Fibroblast of skin of left quadriceps (primary cell): ENCODE measurements at regions not wholly inside any gene's neighbourhood (a gene's known extent, or its start where the extent isn't known, plus 50 kb on each side); places are given as distances from the start of the nearest gene placed in this dataset.
"Not testable (repeated sequence)": the region's sequence is repeated elsewhere in the genome, so short reads cannot be mapped to it uniquely, and the experiment has no call there.

ENCODE experiments used
- DNase-seq, 2 experiments: peaks; one replicate each; pipeline ENCODE4 v3.0.0-alpha.2; 2013; ENCODE audit warnings: low read depth in 2 of 2

GRCh38 chr12:123061441-123062205 is 81.1 kb downstream of the ARL6IP4 start:
- DNase-seq, result no peak

DNA sequence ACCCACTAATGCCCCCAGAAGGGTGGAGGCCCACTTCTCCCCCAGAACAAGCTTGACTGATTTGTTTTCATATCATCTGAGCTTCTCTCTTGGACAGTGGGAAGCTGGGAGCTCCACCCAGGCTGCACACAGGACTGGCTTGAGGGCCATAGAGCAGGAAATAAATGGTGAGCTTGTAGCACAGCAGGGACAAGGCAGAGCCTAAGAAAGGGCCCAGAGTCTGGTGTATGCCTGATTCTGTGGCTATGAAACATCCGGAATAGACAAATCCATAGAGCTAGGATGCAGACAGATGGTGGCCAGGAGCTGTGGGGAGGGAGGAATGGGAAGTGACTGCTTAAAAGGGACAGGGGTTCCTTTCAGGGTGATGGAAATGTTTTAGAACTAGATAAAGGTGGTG is 79.0 kb downstream of the ARL6IP4 start:
- no peak for DNase-seq

DNA sequence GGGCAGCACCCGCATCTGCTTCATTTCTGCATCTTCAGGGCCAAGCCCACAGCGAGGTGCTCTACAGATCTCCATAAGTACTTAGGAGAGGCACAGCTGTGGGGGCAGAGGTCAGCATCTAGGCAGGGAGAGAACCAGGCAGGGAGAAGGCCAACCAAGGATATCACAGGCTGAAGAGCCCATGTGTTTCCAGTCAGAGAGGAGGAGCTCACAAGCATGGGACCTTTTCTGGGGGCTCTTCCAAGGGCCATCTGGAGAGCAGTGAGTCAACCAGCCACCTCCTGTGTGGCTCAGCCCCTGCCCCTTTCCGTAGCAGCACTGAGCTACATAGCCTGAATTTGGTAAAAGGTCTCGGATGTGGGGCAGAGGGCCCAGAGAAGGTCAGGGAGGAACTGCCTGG is 78.5 kb downstream of the ARL6IP4 start:
- DNase-seq, result no peak

DNA sequence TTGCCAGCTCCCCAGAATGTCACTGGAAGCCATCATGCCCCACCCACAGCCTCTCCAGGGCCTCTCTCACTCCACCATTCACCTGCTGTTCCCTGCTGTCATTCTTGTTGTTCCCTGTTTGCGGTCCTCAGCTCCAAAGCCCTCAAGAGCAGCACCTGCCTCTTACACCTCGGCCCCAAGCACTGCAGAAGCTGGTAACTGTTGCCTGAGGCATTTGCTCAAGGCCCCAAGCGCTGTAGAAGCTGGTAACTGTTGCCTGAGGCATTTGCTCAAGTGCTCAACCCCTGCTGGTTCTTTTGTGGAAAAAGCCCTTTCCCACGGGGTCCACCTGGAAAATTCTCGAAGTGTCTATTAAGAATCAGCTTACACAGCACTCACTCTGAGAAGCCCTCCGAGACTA is 78.0 kb downstream of the ARL6IP4 start:
- DNase-seq, result no peak

- DNase-seq, result no peak
Measured at GRCh38 chr12:123057513-123058265, 77.2 kb downstream of the ARL6IP4 start.

DNA sequence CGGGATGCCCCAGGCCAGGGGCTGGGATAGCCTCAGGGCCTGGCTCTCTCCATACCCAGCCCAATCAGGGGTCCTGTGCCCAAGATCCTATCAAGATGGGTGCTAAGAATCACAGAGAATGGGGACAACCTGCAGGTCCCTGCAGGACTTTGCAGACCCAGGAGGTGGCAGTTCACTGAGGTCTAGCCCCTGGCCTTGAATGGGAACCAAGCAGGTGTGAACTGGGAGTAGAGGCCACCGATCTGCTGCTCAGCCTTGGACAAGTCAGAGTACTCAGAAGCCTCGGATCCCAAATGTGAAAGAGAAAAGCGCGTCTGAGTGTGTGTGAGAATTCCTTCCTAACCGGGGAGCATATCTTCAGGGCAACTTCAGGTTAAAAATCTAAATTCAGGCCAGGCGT is 76.2 kb downstream of the ARL6IP4 start:
- no peak for DNase-seq

DNA sequence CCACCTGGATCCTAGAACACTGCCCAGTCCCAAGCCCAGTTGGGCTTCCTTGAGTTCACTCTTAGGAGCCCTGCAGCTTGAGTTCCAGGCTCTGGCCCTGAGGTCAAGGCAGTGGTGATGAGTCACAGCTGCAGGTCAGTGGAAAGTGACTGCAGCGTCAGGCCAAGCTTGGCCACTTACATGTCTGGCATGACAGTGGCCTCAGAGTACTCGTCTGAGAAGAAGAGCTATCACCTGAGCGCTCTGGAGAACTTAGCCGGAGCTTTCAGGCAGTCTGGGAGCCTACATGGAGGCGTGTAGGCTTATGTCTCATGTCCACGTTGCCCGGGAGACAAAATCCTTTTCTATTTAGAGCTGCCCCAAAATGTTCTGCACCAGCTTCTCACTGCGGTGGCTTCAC is 75.6 kb downstream of the ARL6IP4 start:
- no peak for DNase-seq

DNA sequence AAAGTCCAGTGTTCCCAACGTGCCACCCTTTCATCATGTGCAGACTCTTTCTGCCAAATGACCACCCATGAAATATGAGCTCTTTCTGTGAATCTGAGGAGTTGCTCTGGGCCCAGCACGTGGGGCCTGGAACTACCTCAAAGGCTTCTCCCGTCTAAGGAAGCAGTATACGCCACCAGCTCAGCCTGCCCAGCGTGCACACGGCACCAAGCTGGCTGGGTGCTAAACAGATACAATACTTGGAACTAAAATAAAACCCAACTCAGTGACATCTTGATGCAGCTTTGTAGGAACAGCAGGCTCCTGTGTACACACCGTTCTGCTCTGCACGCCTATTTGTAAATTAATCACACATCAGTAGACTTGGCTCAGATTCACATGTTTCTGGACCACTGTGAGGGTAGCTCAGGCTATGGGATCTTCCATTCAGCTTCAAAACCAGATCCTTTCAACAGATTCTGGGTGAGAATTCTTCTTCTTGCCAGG is 74.8 kb downstream of the ARL6IP4 start:
- DNase-seq, result no peak

GRCh38 chr12:123054371-123054770 is 73.9 kb downstream of the ARL6IP4 start:
- no peak for DNase-seq

DNA sequence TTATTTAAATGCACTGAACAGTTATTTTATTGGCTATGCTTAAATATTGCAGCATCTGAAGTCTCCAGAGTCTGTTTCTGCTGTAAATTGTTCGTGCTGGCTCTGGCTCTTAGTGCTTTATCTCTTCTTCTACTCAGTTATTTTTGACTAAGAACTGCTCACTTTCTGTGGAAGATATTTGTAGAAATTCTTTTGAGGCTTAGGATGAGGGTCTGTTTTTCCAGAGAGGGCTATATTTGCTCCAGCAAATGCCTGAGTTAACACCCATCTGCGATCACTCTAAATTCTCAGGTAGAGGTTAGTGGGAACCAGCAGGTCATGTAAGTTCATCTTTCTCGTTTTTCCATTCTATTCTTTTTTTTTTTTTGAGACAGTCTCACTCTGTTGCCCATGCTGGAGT is 71.1 kb downstream of the ARL6IP4 start:
- DNase-seq, result no peak

- no peak for DNase-seq
Measured at GRCh38 chr12:123050913-123051312, 70.4 kb downstream of the ARL6IP4 start.

DNA sequence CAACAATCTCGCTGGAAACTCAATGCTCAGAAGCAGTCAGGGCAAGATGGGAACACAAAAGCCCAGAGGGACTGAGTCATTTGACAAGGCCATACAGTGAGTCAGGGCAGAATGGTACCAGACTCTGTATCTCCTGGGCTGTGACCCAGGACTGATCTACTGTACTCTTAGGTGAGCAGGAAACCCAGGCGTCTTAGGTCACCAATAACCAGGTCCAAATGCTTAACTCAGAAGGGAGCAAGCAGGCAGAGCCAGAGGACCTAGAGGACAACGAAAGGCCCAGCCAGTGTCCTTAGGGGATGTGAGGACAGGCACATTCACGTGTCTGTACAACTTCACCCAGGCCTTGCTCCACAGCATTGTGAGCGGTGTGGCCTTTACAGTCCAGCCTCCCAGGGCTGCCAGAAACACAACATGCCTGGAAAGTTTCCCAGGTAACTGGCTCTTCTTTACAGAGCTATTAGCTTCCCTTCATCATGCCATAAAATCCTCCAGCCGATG is 69.9 kb downstream of the ARL6IP4 start:
- no peak for DNase-seq

GRCh38 chr12:123049398-123050240 is 69.1 kb downstream of the ARL6IP4 start:
- no peak for DNase-seq

- DNase-seq, result not testable (repeated sequence)
Measured at GRCh38 chr12:123047892-123048291, 67.4 kb downstream of the ARL6IP4 start.

GRCh38 chr12:123047289-123047688 is 66.8 kb downstream of the ARL6IP4 start:
- no peak for DNase-seq

GRCh38 chr12:123046431-123046830 is 66.0 kb downstream of the ARL6IP4 start:
- no peak for DNase-seq

- DNase-seq, result no peak
Measured at GRCh38 chr12:123045678-123046077, 65.2 kb downstream of the ARL6IP4 start.

DNA sequence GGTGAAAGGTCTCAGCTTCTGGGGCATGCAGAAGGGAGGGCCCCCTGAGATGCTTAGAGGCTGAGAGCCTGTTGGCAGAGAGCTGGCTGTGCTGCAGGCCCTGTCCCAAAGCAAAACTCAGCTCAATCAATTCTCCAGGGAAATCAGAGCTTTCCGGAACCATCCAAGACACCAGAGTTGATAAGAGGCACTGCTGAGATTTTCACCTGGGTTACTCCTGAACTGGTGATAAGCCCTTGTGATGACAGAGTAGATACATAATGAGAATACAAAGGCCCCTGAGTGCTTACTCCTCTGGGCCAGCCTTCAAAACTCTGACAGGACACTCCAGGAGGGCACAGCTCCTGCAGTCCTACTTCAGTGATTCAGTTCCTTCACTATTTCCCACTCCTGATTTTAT is 63.9 kb downstream of the ARL6IP4 start:
- DNase-seq, result no peak

GRCh38 chr12:123043536-123044001 is 63.1 kb downstream of the ARL6IP4 start:
- DNase-seq, result peak; percentile 89

- no peak for DNase-seq
Measured at GRCh38 chr12:123042833-123043232, 62.4 kb downstream of the ARL6IP4 start.

DNA sequence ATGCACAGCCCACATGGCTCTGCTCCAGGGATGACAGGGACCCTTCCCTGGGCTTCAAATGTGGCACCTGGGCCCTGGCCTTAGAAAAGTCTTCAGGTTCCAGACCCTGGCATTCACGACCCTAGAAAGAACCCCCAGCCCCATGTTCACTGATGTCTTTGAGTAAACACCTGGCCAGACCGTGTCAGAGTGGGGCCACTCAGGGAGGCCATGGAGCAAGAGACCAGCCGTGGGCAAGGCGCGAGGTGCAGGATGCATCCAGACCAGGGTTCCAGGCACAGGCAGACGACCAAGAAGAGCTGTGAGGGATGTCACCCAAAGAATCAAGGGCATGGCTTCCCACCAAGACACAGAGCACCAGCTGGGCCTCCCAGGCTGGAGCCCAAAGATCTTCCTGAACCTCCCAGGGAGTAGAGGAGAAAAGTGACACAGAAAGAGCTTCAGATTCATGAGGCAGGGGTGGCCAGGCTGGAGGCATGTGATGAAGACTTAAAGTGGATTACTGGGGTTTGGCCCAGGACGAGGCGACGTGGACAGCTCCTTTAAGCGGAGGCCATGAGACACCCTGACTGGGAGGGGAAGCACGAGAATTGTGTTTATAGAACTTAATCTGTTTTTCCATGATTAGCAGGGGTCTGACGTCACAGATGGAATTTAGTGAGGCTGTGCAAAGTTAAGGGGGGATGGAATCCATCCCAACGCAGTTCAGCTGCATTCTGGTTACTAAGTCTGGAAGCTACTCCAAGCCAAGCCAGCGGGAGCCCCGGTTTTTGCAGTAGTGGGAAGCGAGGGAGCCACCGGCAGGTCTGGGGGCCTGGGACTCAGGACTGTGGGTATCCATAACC is 61.6 kb downstream of the ARL6IP4 start:
- peak; percentile 69 for DNase-seq
